ENCODE measurements at regions not wholly inside any gene's neighbourhood (a gene's known extent, or its start where the extent isn't known, plus 50 kb on each side); places are given as distances from the start of the nearest gene placed in this dataset.

DNA sequence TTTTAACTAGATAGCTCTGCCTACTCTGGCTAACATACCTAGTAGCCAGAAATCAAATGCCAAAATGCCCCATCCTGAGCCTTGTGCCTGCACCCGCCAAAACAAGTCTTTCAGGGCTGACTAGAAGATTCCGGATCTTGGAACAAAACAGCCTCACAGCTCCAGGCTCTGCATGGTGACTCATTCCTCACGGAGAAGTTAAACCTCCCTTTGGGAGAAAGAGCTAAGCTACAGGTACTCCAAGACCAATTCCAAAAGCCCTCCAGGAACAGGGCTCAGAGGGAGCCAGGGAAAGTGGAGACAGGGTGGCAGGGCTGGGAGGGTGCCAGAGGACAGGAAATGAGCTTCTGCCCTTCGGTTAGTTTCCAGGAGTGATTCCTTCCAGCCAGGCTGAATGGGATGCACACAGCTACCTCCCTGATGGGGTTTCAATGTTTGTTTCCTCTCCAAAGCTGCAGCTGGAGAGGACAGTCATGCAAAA lies 295.6 kb downstream of the TNS1 start:
- peak overlapping the region; percentile 1 for H3K27ac ChIP-seq
- no peaks in the 10 kb centered on the region for H3K4me1 ChIP-seq (ENCODE audit: insufficient read depth)
- no peaks in the 10 kb centered on the region for H3K79me2 ChIP-seq
- no peak overlapping the region for H3K4me3 ChIP-seq
- no peak overlapping the region for H3K4me2 ChIP-seq
- no peak for TF ChIP-seq EZH2phosphoT487 (IDR thresholded peaks at IDR 0.05; ENCODE audit: low read depth, severe bottlenecking, unreplicated experiment)
- TF ChIP-seq, protein P1, sequence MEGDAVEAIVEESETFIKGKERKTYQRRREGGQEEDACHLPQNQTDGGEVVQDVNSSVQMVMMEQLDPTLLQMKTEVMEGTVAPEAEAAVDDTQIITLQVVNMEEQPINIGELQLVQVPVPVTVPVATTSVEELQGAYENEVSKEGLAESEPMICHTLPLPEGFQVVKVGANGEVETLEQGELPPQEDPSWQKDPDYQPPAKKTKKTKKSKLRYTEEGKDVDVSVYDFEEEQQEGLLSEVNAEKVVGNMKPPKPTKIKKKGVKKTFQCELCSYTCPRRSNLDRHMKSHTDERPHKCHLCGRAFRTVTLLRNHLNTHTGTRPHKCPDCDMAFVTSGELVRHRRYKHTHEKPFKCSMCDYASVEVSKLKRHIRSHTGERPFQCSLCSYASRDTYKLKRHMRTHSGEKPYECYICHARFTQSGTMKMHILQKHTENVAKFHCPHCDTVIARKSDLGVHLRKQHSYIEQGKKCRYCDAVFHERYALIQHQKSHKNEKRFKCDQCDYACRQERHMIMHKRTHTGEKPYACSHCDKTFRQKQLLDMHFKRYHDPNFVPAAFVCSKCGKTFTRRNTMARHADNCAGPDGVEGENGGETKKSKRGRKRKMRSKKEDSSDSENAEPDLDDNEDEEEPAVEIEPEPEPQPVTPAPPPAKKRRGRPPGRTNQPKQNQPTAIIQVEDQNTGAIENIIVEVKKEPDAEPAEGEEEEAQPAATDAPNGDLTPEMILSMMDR (IDR thresholded peaks at IDR 0.05; ENCODE audit: poor library complexity) = no peak
- no peak for TF ChIP-seq EZH2 (IDR thresholded peaks at IDR 0.05; ENCODE audit: borderline replicate concordance)
- H3K9me2 ChIP-seq (replicated peaks; ENCODE audit: insufficient read depth) = no peaks in the 10 kb centered on the region
- H3K27me3 ChIP-seq = no peaks in the 10 kb centered on the region
- no peaks in the 10 kb centered on the region for H3K9me3 ChIP-seq (ENCODE audit: low read depth)
- DNase-seq (ENCODE audit: low spot score) = no peak
- no peak overlapping the region for H2AFZ ChIP-seq
- WGBS (ENCODE audit: low lambda C conversion rate, missing lambda C conversion rate) = 60% methylated on average over 4 of the region's 4 CpGs
- no peaks in the 10 kb centered on the region for H3K36me3 ChIP-seq (replicated peaks; ENCODE audit: insufficient read depth, low read depth)
- no peaks in the 10 kb centered on the region for H4K20me1 ChIP-seq (ENCODE audit: insufficient read depth, poor library complexity, severe bottlenecking)

- H2AFZ ChIP-seq = no peak overlapping the region
- H3K9me2 ChIP-seq (replicated peaks; ENCODE audit: insufficient read depth) = no peaks in the 10 kb centered on the region
- DNase-seq (ENCODE audit: low spot score) = no peak
- H3K27me3 ChIP-seq = no peaks in the 10 kb centered on the region
- no peaks in the 10 kb centered on the region for H3K9me3 ChIP-seq (ENCODE audit: low read depth)
- no peaks in the 10 kb centered on the region for H4K20me1 ChIP-seq (ENCODE audit: insufficient read depth, poor library complexity, severe bottlenecking)
- no peaks in the 10 kb centered on the region for H3K79me2 ChIP-seq
- TF ChIP-seq EZH2phosphoT487 (IDR thresholded peaks at IDR 0.05; ENCODE audit: low read depth, severe bottlenecking, unreplicated experiment) = no peak
- TF ChIP-seq EZH2 (IDR thresholded peaks at IDR 0.05; ENCODE audit: borderline replicate concordance) = no peak
- TF ChIP-seq, protein P1 (IDR thresholded peaks at IDR 0.05; ENCODE audit: poor library complexity) = no peak
- H3K4me1 ChIP-seq (ENCODE audit: insufficient read depth) = no peaks in the 10 kb centered on the region
- peak overlapping the region; percentile 1 for H3K27ac ChIP-seq
- no peak overlapping the region for H3K4me2 ChIP-seq
- WGBS (ENCODE audit: low lambda C conversion rate, missing lambda C conversion rate) = 67% methylated on average over 1 of the region's 2 CpGs
- no peak overlapping the region for H3K4me3 ChIP-seq
- no peaks in the 10 kb centered on the region for H3K36me3 ChIP-seq (replicated peaks; ENCODE audit: insufficient read depth, low read depth)
Measured at GRCh38 chr2:217706513-217706912, 296.3 kb downstream of the TNS1 start.

DNA sequence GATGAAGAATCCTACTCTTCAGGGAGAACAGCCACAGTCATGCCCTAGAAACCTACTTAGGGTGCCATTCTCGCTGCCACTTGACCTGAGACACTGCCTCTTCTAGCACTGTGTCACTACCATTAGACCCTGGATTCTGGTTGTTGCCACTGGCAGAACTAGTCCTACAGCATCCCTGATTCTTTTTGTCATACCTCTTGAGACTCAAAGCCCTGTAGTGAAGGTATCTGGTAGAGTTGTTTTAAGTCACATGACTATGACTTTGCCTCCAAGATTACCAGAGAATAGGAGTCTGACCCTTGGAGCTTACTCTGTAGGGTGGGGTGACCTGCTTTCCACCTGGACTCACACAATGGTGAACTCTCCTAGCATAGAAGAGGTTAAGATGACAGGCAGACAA lies 296.7 kb downstream of the TNS1 start:
- no peak overlapping the region for H3K27ac ChIP-seq
- 100% methylated on average over 1 of the region's 1 CpG for WGBS (ENCODE audit: low lambda C conversion rate, missing lambda C conversion rate)
- DNase-seq (ENCODE audit: low spot score) = no peak
- H3K9me2 ChIP-seq (replicated peaks; ENCODE audit: insufficient read depth) = no peaks in the 10 kb centered on the region
- no peaks in the 10 kb centered on the region for H3K79me2 ChIP-seq
- H3K36me3 ChIP-seq (replicated peaks; ENCODE audit: insufficient read depth, low read depth) = no peaks in the 10 kb centered on the region
- no peaks in the 10 kb centered on the region for H3K9me3 ChIP-seq (ENCODE audit: low read depth)
- TF ChIP-seq, protein P1 (IDR thresholded peaks at IDR 0.05; ENCODE audit: poor library complexity) = no peak
- TF ChIP-seq EZH2phosphoT487 (IDR thresholded peaks at IDR 0.05; ENCODE audit: low read depth, severe bottlenecking, unreplicated experiment) (no peak), EZH2 (IDR thresholded peaks at IDR 0.05; ENCODE audit: borderline replicate concordance) (no peak)
- no peak overlapping the region for H2AFZ ChIP-seq
- H3K4me3 ChIP-seq = no peak overlapping the region
- no peak overlapping the region for H3K4me2 ChIP-seq
- H4K20me1 ChIP-seq (ENCODE audit: insufficient read depth, poor library complexity, severe bottlenecking) = no peaks in the 10 kb centered on the region
- H3K4me1 ChIP-seq (ENCODE audit: insufficient read depth) = no peaks in the 10 kb centered on the region
- no peaks in the 10 kb centered on the region for H3K27me3 ChIP-seq

- H2AFZ ChIP-seq = no peak overlapping the region
- H3K27ac ChIP-seq = no peak overlapping the region
- H3K27me3 ChIP-seq = no peaks in the 10 kb centered on the region
- H3K79me2 ChIP-seq = no peaks in the 10 kb centered on the region
- H3K9me2 ChIP-seq (replicated peaks; ENCODE audit: insufficient read depth) = no peaks in the 10 kb centered on the region
- no peaks in the 10 kb centered on the region for H3K36me3 ChIP-seq (replicated peaks; ENCODE audit: insufficient read depth, low read depth)
- H4K20me1 ChIP-seq (ENCODE audit: insufficient read depth, poor library complexity, severe bottlenecking) = no peaks in the 10 kb centered on the region
- no peak overlapping the region for H3K4me3 ChIP-seq
- TF ChIP-seq, protein P1 (IDR thresholded peaks at IDR 0.05; ENCODE audit: poor library complexity) = no peak
- TF ChIP-seq EZH2 (IDR thresholded peaks at IDR 0.05; ENCODE audit: borderline replicate concordance) = no peak
- TF ChIP-seq EZH2phosphoT487 (IDR thresholded peaks at IDR 0.05; ENCODE audit: low read depth, severe bottlenecking, unreplicated experiment) = no peak
- H3K9me3 ChIP-seq (ENCODE audit: low read depth) = no peaks in the 10 kb centered on the region
- no peak overlapping the region for H3K4me2 ChIP-seq
- no peak for DNase-seq (ENCODE audit: low spot score)
- H3K4me1 ChIP-seq (ENCODE audit: insufficient read depth) = no peaks in the 10 kb centered on the region
- WGBS (ENCODE audit: low lambda C conversion rate, missing lambda C conversion rate) = 85% methylated on average over 3 of the region's 3 CpGs
Measured at GRCh38 chr2:217705461-217705860, 297.3 kb downstream of the TNS1 start.
